ENCODE measurements at regions not wholly inside any gene's neighbourhood (a gene's known extent, or its start where the extent isn't known, plus 50 kb on each side); places are given as distances from the start of the nearest gene placed in this dataset.

- no peak for DNase-seq
These were observed 95.6 kb upstream of the NRXN3 start for GRCh38 chr14:78074561-78074960.

GRCh38 chr14:78075033-78075432 lies 95.1 kb upstream of the NRXN3 start:
- DNase-seq: no peak

GRCh38 chr14:78075555-78076277 lies 94.5 kb upstream of the NRXN3 start:
- DNase-seq: no peak

GRCh38 chr14:78081245-78081644 lies 88.9 kb upstream of the NRXN3 start:
- no peak for DNase-seq

- no peak for DNase-seq
These were observed 86.3 kb upstream of the NRXN3 start for GRCh38 chr14:78083837-78084236.

GRCh38 chr14:78086342-78086741 lies 83.8 kb upstream of the NRXN3 start:
- DNase-seq: no peak

GRCh38 chr14:78088916-78089315 lies 81.3 kb upstream of the NRXN3 start:
- no peak for DNase-seq

GRCh38 chr14:78090864-78091263 lies 79.3 kb upstream of the NRXN3 start:
- DNase-seq: no peak

- DNase-seq: no peak
These were observed 78.8 kb upstream of the NRXN3 start for GRCh38 chr14:78091361-78091760.

- DNase-seq: no peak
These were observed 78.1 kb upstream of the NRXN3 start for GRCh38 chr14:78092040-78092439.

- no peak for DNase-seq
These were observed 66.9 kb upstream of the NRXN3 start for GRCh38 chr14:78103271-78103670.

- DNase-seq: no peak
These were observed 66.0 kb upstream of the NRXN3 start for GRCh38 chr14:78104160-78104559.

GRCh38 chr14:78104655-78105054 lies 65.5 kb upstream of the NRXN3 start:
- no peak for DNase-seq

- no peak for DNase-seq
These were observed 63.8 kb upstream of the NRXN3 start for GRCh38 chr14:78106381-78106780.

GRCh38 chr14:78107166-78107565 lies 63.0 kb upstream of the NRXN3 start:
- DNase-seq: no peak

- no peak for DNase-seq
These were observed 50.7 kb upstream of the NRXN3 start for GRCh38 chr14:78119440-78119839.

Data from stimulated activated CD4-positive, alpha-beta T cell treated with anti-CD3 and anti-CD28 coated beads, Interleukin-4, amount 100 ng/mL, for 1 hour (primary cell).